ENCODE measurements at regions not wholly inside any gene's neighbourhood (a gene's known extent, or its start where the extent isn't known, plus 50 kb on each side); places are given as distances from the start of the nearest gene placed in this dataset.

DNA sequence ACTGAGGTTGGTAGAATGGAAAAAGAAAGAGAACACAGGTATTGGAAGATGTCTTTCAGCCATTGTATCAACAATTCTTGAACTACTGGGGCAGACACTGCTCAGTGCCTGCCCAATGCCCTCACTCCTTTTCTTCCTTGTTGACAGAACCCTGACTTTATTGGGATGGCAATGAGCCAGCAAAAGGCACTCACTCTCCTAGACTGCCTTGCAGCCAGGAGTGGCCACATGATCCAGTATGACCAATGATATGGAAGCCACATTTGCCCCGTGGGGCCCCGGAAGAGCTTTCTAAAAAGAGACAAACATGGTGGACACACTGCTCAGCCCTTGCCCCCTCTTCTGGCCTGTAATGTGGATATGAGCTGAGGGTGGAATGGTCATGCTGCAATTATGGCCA is 88.6 kb upstream of the ZNF716 start:
- TF ChIP-seq, protein P1, sequence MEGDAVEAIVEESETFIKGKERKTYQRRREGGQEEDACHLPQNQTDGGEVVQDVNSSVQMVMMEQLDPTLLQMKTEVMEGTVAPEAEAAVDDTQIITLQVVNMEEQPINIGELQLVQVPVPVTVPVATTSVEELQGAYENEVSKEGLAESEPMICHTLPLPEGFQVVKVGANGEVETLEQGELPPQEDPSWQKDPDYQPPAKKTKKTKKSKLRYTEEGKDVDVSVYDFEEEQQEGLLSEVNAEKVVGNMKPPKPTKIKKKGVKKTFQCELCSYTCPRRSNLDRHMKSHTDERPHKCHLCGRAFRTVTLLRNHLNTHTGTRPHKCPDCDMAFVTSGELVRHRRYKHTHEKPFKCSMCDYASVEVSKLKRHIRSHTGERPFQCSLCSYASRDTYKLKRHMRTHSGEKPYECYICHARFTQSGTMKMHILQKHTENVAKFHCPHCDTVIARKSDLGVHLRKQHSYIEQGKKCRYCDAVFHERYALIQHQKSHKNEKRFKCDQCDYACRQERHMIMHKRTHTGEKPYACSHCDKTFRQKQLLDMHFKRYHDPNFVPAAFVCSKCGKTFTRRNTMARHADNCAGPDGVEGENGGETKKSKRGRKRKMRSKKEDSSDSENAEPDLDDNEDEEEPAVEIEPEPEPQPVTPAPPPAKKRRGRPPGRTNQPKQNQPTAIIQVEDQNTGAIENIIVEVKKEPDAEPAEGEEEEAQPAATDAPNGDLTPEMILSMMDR (IDR thresholded peaks at IDR 0.05), result no peak
- TF ChIP-seq EZH2 (IDR thresholded peaks at IDR 0.05; ENCODE audit: borderline replicate concordance, insufficient read depth, low read depth, low read length, poor library complexity, severe bottlenecking), result no peak
